Mucosa of rectum (tissue), 2 donors: ENCODE measurements at regions not wholly inside any gene's neighbourhood (a gene's known extent, or its start where the extent isn't known, plus 50 kb on each side); places are given as distances from the start of the nearest gene placed in this dataset.

ENCODE experiments used
- H3K27ac ChIP-seq, 2 donors: one replicate each; pipeline ENCODE4 v1.7.0; 2013; ENCODE audit warnings: inconsistent platforms in 2 of 2, low read depth in 2 of 2, low read length in 2 of 2
- H3K27me3 ChIP-seq, 2 donors: one replicate each; pipeline ENCODE4 v1.7.0; 2013; ENCODE audit warnings: low read length in 2 of 2; ENCODE audit not compliant: control insufficient read depth in 2 of 2, insufficient read depth in 2 of 2
- H3K36me3 ChIP-seq, 2 donors: one replicate each; pipeline ENCODE4 v1.7.0; 2013; ENCODE audit warnings: low read length in 2 of 2; ENCODE audit not compliant: control insufficient read depth in 2 of 2, insufficient read depth in 2 of 2
- H3K4me1 ChIP-seq, 2 donors: one replicate each; pipeline ENCODE4 v1.7.0; 2013; ENCODE audit warnings: low read length in 2 of 2, mild to moderate bottlenecking in 1 of 2; ENCODE audit not compliant: control insufficient read depth in 2 of 2, insufficient read depth in 2 of 2
- H3K4me3 ChIP-seq, 2 donors: one replicate each; pipeline ENCODE4 v1.7.0; 2013; ENCODE audit warnings: low read length in 2 of 2
- H3K9ac ChIP-seq, 2 donors: one replicate each; pipeline ENCODE4 v1.7.0; 2013; ENCODE audit warnings: low read length in 2 of 2, low read depth in 1 of 2, mild to moderate bottlenecking in 1 of 2
- H3K9me3 ChIP-seq, 2 donors: one replicate each; pipeline ENCODE4 v1.7.0; 2013; ENCODE audit warnings: low read length in 2 of 2; ENCODE audit not compliant: control insufficient read depth in 2 of 2
- donor health status: healthy.
- donor health status: Normal muscosa, but diverticular disease.

GRCh38 chr17:51533821-51534220 lies 273.5 kb downstream of the UTP18 start:
- Histone ChIP-seq H3K27me3 (no peaks in the 10 kb centered on the region), H3K36me3 (no peaks in the 10 kb centered on the region), H3K4me3 (no peak overlapping the region), H3K27ac (no peak overlapping the region), H3K4me1 (no peaks in the 10 kb centered on the region), H3K9me3 (no peaks in the 10 kb centered on the region), H3K9ac (no peak overlapping the region)

GRCh38 chr17:51536627-51537026 lies 276.3 kb downstream of the UTP18 start:
- Histone ChIP-seq H3K4me1 (no peaks in the 10 kb centered on the region), H3K27me3 (no peaks in the 10 kb centered on the region), H3K36me3 (no peaks in the 10 kb centered on the region), H3K9me3 (no peaks in the 10 kb centered on the region), H3K9ac (no peak overlapping the region), H3K4me3 (no peak overlapping the region), H3K27ac (no peak overlapping the region)

- Histone ChIP-seq H3K9ac (no peak overlapping the region), H3K27ac (no peak overlapping the region), H3K27me3 (no peaks in the 10 kb centered on the region), H3K4me3 (no peak overlapping the region), H3K4me1 (no peaks in the 10 kb centered on the region), H3K9me3 (no peaks in the 10 kb centered on the region), H3K36me3 (no peaks in the 10 kb centered on the region)
Observed at GRCh38 chr17:51537996-51538550, 277.7 kb downstream of the UTP18 start.

DNA sequence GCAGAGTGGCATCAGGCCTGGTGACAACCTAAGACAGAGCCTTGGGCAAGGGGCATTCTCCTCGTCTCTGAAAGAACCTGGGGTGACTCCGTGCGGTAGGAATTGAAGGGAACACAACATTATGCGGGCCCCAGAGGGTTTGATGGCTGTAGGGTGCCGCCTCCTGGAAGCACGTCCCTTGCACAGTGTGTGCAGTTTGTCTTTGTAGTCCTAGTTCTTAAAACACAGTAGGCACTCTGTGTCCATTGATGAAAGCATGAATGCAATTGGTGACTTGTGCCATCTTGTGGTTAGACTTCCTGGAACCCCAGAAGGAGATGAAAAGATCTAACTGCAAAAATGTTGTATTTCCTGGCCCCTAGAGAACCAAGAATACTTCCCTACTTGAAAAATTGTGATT lies 279.8 kb downstream of the UTP18 start:
- H3K27me3 ChIP-seq = no peaks in the 10 kb centered on the region
- no peak overlapping the region for H3K9ac ChIP-seq
- H3K9me3 ChIP-seq = no peaks in the 10 kb centered on the region
- no peaks in the 10 kb centered on the region for H3K4me1 ChIP-seq
- no peak overlapping the region for H3K27ac ChIP-seq
- no peaks in the 10 kb centered on the region for H3K36me3 ChIP-seq
- H3K4me3 ChIP-seq = no peak overlapping the region

- Histone ChIP-seq H3K4me3 (no peak overlapping the region), H3K9me3 (no peaks in the 10 kb centered on the region)
Observed at GRCh38 chr17:51541215-51541614, 280.9 kb downstream of the UTP18 start.

DNA sequence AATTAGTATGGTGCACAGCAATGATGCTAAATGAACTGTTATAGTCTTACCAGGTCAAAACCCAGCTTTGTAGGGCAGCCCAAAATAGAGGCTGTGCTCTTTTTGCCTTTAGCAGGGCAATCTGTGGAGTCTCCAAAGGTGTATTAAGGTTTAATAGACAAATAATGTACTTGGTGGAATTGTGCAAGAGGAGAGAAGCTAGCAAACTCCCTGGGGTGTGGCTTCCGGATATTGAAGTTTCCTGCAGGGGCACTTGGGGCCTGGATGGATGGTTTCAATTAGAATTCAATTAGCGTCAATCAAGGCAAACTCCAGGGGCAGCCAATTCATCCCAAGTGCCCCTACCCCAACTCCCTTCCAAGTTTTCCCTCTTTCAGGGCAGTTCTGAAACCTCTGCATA lies 285.8 kb downstream of the UTP18 start:
- no peaks in the 10 kb centered on the region for H3K36me3 ChIP-seq
- H3K27me3 ChIP-seq = no peaks in the 10 kb centered on the region
- H3K27ac ChIP-seq = no peak overlapping the region
- no peak overlapping the region for H3K9ac ChIP-seq
- H3K9me3 ChIP-seq = no peaks in the 10 kb centered on the region
- no peak overlapping the region for H3K4me3 ChIP-seq
- H3K4me1 ChIP-seq = no peaks in the 10 kb centered on the region

More at GRCh38 chr17:51541215-51541614, 280.9 kb downstream of the UTP18 start:
- Histone ChIP-seq H3K27me3 (no peaks in the 10 kb centered on the region), H3K36me3 (no peaks in the 10 kb centered on the region), H3K9ac (no peak overlapping the region), H3K4me1 (no peaks in the 10 kb centered on the region), H3K27ac (no peak overlapping the region)

DNA sequence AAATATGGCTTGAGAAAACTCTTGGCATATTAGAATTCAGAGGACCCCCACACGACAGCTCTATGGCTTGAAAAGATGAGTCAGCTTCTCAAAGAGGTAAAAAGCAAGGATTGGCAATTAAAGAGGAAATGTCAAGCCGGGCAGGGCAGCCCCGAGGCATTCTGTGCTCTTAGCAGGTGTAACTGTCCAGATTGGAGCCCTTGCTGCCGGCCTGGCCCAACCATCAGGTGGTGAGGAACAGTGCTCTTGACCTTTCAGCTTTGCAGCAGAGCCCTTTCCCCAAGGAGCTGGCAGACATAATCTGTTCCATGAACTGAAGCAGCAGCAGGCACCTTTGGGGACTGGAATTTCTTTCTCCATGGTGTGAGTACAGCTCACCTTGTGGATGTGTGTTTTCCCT lies 287.8 kb downstream of the UTP18 start:
- Histone ChIP-seq H3K27me3 (no peaks in the 10 kb centered on the region), H3K36me3 (no peaks in the 10 kb centered on the region), H3K4me3 (no peak overlapping the region)

DNA sequence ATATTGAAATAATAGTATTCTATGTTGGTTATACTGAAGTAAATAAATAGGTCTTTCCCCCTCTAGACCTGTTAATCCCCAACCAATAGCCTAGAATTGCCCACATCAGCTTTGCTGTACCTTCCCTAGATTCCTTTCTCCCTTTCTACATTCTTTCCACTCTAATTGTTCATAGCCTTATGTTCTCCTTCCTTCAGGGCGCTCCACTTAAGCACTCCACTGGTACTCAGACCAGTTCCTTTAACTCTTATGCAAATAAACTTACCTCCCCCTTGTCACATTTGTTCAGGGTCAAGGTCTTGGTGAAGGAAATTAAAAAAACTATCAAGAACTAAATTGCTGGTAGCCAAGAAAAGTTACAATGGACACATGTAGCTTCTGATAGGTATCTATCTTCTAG lies 294.8 kb downstream of the UTP18 start:
- no peaks in the 10 kb centered on the region for H3K4me1 ChIP-seq
- no peaks in the 10 kb centered on the region for H3K9me3 ChIP-seq
- H3K27ac ChIP-seq = no peak overlapping the region
- H3K4me3 ChIP-seq = no peak overlapping the region
- H3K27me3 ChIP-seq = no peaks in the 10 kb centered on the region
- no peak overlapping the region for H3K9ac ChIP-seq
- H3K36me3 ChIP-seq = no peaks in the 10 kb centered on the region

More for the DNA sequence above, 287.8 kb downstream of the UTP18 start:
- Histone ChIP-seq H3K27ac (no peak overlapping the region), H3K9me3 (no peaks in the 10 kb centered on the region), H3K9ac (no peak overlapping the region), H3K4me1 (no peaks in the 10 kb centered on the region)

GRCh38 chr17:51559778-51560177 lies 299.4 kb downstream of the UTP18 start:
- Histone ChIP-seq H3K9ac (no peak overlapping the region), H3K9me3 (no peaks in the 10 kb centered on the region), H3K4me3 (no peak overlapping the region), H3K27ac (no peak overlapping the region), H3K4me1 (no peaks in the 10 kb centered on the region), H3K36me3 (no peaks in the 10 kb centered on the region), H3K27me3 (no peaks in the 10 kb centered on the region)

DNA sequence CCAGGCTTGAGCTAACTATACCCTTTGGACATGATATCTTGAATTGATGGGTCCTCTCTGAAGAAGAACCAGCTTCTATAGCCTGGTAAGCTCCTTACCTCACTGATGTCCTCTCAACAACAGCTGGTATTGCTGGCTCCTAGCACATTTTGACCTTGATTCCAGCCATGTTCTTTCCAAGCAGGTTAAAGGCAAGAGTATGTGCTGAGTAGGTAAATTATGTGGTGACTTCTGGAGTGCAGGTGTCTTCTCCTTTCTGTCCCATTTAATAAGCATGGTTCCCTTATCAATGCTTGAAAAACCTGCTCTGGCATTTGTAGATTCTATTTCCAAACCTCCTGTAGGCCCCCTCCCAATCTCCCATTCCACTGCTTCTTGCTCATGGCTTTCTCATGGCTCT lies 300.1 kb downstream of the UTP18 start:
- Histone ChIP-seq H3K9ac (no peak overlapping the region), H3K36me3 (no peaks in the 10 kb centered on the region), H3K4me1 (no peaks in the 10 kb centered on the region), H3K27ac (no peak overlapping the region), H3K4me3 (no peak overlapping the region), H3K9me3 (no peaks in the 10 kb centered on the region), H3K27me3 (no peaks in the 10 kb centered on the region)

GRCh38 chr17:51563961-51564360 lies 303.6 kb downstream of the UTP18 start:
- no peak overlapping the region for H3K9ac ChIP-seq

More at GRCh38 chr17:51563961-51564360, 303.6 kb downstream of the UTP18 start:
- Histone ChIP-seq H3K27me3 (no peaks in the 10 kb centered on the region), H3K4me1 (no peaks in the 10 kb centered on the region), H3K4me3 (no peak overlapping the region), H3K9me3 (no peaks in the 10 kb centered on the region), H3K27ac (no peak overlapping the region), H3K36me3 (no peaks in the 10 kb centered on the region)
